ENCODE measurements at regions not wholly inside any gene's neighbourhood (a gene's known extent, or its start where the extent isn't known, plus 50 kb on each side); places are given as distances from the start of the nearest gene placed in this dataset.

- H3K4me3 ChIP-seq (ENCODE audit: low read depth, low read length) = no peak overlapping the region
- TF ChIP-seq CTCF (IDR thresholded peaks at IDR 0.05; ENCODE audit: borderline replicate concordance, insufficient read depth, low read depth, low read length) = no peak
Observed at GRCh38 chr12:60290532-60290931, 694.7 kb downstream of the SLC16A7 start.

- TF ChIP-seq CTCF (IDR thresholded peaks at IDR 0.05; ENCODE audit: borderline replicate concordance, insufficient read depth, low read depth, low read length) = no peak
- no peak overlapping the region for H3K4me3 ChIP-seq (ENCODE audit: low read depth, low read length)
Observed at GRCh38 chr12:60308366-60308991, 712.6 kb downstream of the SLC16A7 start.

- no peak overlapping the region for H3K4me3 ChIP-seq (ENCODE audit: low read depth, low read length)
- no peak for TF ChIP-seq CTCF (IDR thresholded peaks at IDR 0.05; ENCODE audit: borderline replicate concordance, insufficient read depth, low read depth, low read length)
Observed at GRCh38 chr12:60311940-60312339, 716.1 kb downstream of the SLC16A7 start.

- TF ChIP-seq CTCF (IDR thresholded peaks at IDR 0.05; ENCODE audit: borderline replicate concordance, insufficient read depth, low read depth, low read length) = no peak
- H3K4me3 ChIP-seq (ENCODE audit: low read depth, low read length) = no peak overlapping the region
Observed at GRCh38 chr12:60317361-60317760, 721.5 kb downstream of the SLC16A7 start.

- no peak for TF ChIP-seq CTCF (IDR thresholded peaks at IDR 0.05; ENCODE audit: borderline replicate concordance, insufficient read depth, low read depth, low read length)
- H3K4me3 ChIP-seq (ENCODE audit: low read depth, low read length) = no peak overlapping the region
Observed at GRCh38 chr12:60324746-60325145, 728.9 kb downstream of the SLC16A7 start.

GRCh38 chr12:60333461-60333860 lies 737.6 kb downstream of the SLC16A7 start:
- no peak for TF ChIP-seq CTCF (IDR thresholded peaks at IDR 0.05; ENCODE audit: borderline replicate concordance, insufficient read depth, low read depth, low read length)
- H3K4me3 ChIP-seq (ENCODE audit: low read depth, low read length) = no peak overlapping the region

- no peak for TF ChIP-seq CTCF (IDR thresholded peaks at IDR 0.05; ENCODE audit: borderline replicate concordance, insufficient read depth, low read depth, low read length)
- H3K4me3 ChIP-seq (ENCODE audit: low read depth, low read length) = no peak overlapping the region
Observed at GRCh38 chr12:60335745-60336144, 739.9 kb downstream of the SLC16A7 start.

Data from GM12875 (cell line).